IMR-90 (cell line): ENCODE measurements at regions not wholly inside any gene's neighbourhood (a gene's known extent, or its start where the extent isn't known, plus 50 kb on each side); places are given as distances from the start of the nearest gene placed in this dataset.

Experiments
- ATAC-seq: fragments of 200-7000 bp; cut with Tn5 transposase; 2 replicates; pipeline ENCODE4 v1.9.1; 2020; ENCODE audit warnings: low read depth, mild to moderate bottlenecking, moderate library complexity
- BruUV-seq: library from RNA; stranded (reverse); fragments of 400-500 nt; replicated peaks from 2 replicates; lab custom pipeline; 2021; lab: Mats Ljungman, UMichigan
- CTCF ChIA-PET: fragments of 300-600 bp; formaldehyde crosslinking; extraction: SDS; loops from one replicate; lab custom pipeline; 2021; ENCODE audit warnings: antibody characterized with exemption; lab: Yijun Ruan, JAX
- POLR2A ChIA-PET: fragments of 300-600 bp; sonication (Branson Sonifier 250); formaldehyde crosslinking; loops from one replicate; lab custom pipeline; 2022; ENCODE audit warnings: antibody characterized with exemption; ENCODE audit not compliant: unreplicated experiment; lab: Charles Lee
- DNase-seq: peaks from one replicate; pipeline ENCODE4 v3.0.0; 2013
- H2AFZ ChIP-seq: replicated peaks from 2 replicates; pipeline ENCODE3; 2013; ENCODE audit warnings: low read length, mild to moderate bottlenecking; ENCODE audit not compliant: poor library complexity
- H2AK5ac ChIP-seq: 2 replicates; pipeline ENCODE4 v1.6.1; 2013; ENCODE audit warnings: low read depth, low read length, inconsistent platforms
- H2AK9ac ChIP-seq: replicated peaks from 2 replicates; pipeline ENCODE3; 2013; ENCODE audit warnings: mild to moderate bottlenecking, low read depth, low read length, moderate library complexity; ENCODE audit not compliant: poor library complexity
- H2BK120ac ChIP-seq: 2 replicates; pipeline ENCODE4 v1.6.1; 2013; ENCODE audit warnings: low read depth, low read length, inconsistent platforms
- H2BK15ac ChIP-seq: 3 replicates; pipeline ENCODE4 v1.6.1; 2013; ENCODE audit warnings: low read depth, low read length, inconsistent platforms
- H2BK20ac ChIP-seq: 2 replicates; pipeline ENCODE4 v1.6.1; 2013; ENCODE audit warnings: low read depth, mild to moderate bottlenecking, inconsistent platforms, low read length, moderate library complexity
- H2BK5ac ChIP-seq: 2 replicates; pipeline ENCODE4 v1.6.1; 2013; ENCODE audit warnings: mild to moderate bottlenecking, low read depth, low read length, inconsistent platforms; ENCODE audit not compliant: poor library complexity, severe bottlenecking
- H3K14ac ChIP-seq: replicated peaks from 2 replicates; pipeline ENCODE4 v1.6.1; 2013; ENCODE audit warnings: low read depth, low read length, inconsistent platforms
- H3K18ac ChIP-seq: 2 replicates; pipeline ENCODE4 v1.6.1; 2013; ENCODE audit warnings: low read depth, low read length, control low read depth
- H3K23ac ChIP-seq: 2 replicates; pipeline ENCODE4 v1.6.1; 2013; ENCODE audit warnings: low read depth, low read length, inconsistent platforms
- H3K27ac ChIP-seq: 2 replicates; pipeline ENCODE4 v1.5.1; 2013; ENCODE audit warnings: mild to moderate bottlenecking, control low read depth, low read length; ENCODE audit not compliant: insufficient read depth
- H3K27me3 ChIP-seq: 2 replicates; pipeline ENCODE4 v1.6.1; 2013; ENCODE audit warnings: low read length; ENCODE audit not compliant: control insufficient read depth, insufficient read depth
- H3K36me3 ChIP-seq: 2 replicates; pipeline ENCODE4 v1.6.1; 2013; ENCODE audit warnings: low read length, mixed read lengths; ENCODE audit not compliant: control insufficient read depth, insufficient read depth
- H3K4ac ChIP-seq: 2 replicates; pipeline ENCODE4 v1.6.1; 2013; ENCODE audit warnings: low read depth, low read length, inconsistent platforms
- H3K4me1 ChIP-seq: 2 replicates; pipeline ENCODE4 v1.6.1; 2013; ENCODE audit warnings: low read length, mixed read lengths; ENCODE audit not compliant: control insufficient read depth, insufficient read depth
- H3K4me2 ChIP-seq: 2 replicates; pipeline ENCODE4 v1.6.1; 2013; ENCODE audit warnings: low read depth, mild to moderate bottlenecking, control low read depth, low read length, moderate library complexity
- H3K4me3 ChIP-seq: 2 replicates; pipeline ENCODE4 v1.5.1; 2013; ENCODE audit warnings: low read depth, mild to moderate bottlenecking, control low read depth, low read length, moderate library complexity; ENCODE audit not compliant: insufficient read depth
- H3K56ac ChIP-seq: 2 replicates; pipeline ENCODE4 v1.6.1; 2013; ENCODE audit warnings: low read length, inconsistent platforms; ENCODE audit not compliant: insufficient read depth; ENCODE audit errors: extremely low read depth
- H3K79me1 ChIP-seq, 2 experiments: 2 replicates each; pipeline ENCODE4 v1.6.1; 2013; ENCODE audit warnings: low read length in 2 of 2, inconsistent platforms in 1 of 2, low read depth in 1 of 2
- H3K9ac ChIP-seq: 2 replicates; pipeline ENCODE4 v1.6.1; 2013; ENCODE audit warnings: low read depth, low read length, control low read depth
- H3K9me1 ChIP-seq: 2 replicates; pipeline ENCODE4 v1.6.1; 2013; ENCODE audit warnings: low read length, inconsistent platforms; ENCODE audit not compliant: insufficient read depth
- H3K9me3 ChIP-seq: 2 replicates; pipeline ENCODE4 v1.6.1; 2013; ENCODE audit warnings: low read length; ENCODE audit not compliant: control insufficient read depth, insufficient read depth
- H4K20me1 ChIP-seq: 2 replicates; pipeline ENCODE4 v1.6.1; 2013; ENCODE audit warnings: low read length, inconsistent platforms; ENCODE audit not compliant: insufficient read depth
- H4K5ac ChIP-seq: 2 replicates; pipeline ENCODE4 v1.6.1; 2013; ENCODE audit warnings: mild to moderate bottlenecking, low read depth, low read length, control low read depth
- H4K8ac ChIP-seq, 2 experiments: 2 replicates each; pipeline ENCODE4 v1.6.1; 2013; ENCODE audit warnings: low read depth in 2 of 2, low read length in 2 of 2, control low read depth in 1 of 2, inconsistent platforms in 1 of 2
- H4K91ac ChIP-seq: 2 replicates; pipeline ENCODE4 v1.6.1; 2013; ENCODE audit warnings: low read depth, low read length, inconsistent platforms; ENCODE audit not compliant: insufficient read depth
- CHD1 ChIP-seq: IDR thresholded peaks from 2 replicates; pipeline ENCODE4 v1.6.1; 2012; ENCODE audit warnings: low read depth, low read length, improper control_type of control experiment
- CTCF ChIP-seq: conservative IDR thresholded peaks from 2 replicates; pipeline ENCODE4 v1.5.1; 2012; ENCODE audit warnings: mild to moderate bottlenecking, low read depth, low read length, improper control_type of control experiment
- MAFK ChIP-seq: IDR thresholded peaks from 2 replicates; pipeline ENCODE4 v1.6.1; 2012; ENCODE audit warnings: low read depth, low read length, improper control_type of control experiment
- MXI1 ChIP-seq: IDR thresholded peaks from 2 replicates; pipeline ENCODE4 v1.6.1; 2012; ENCODE audit warnings: low read depth, mild to moderate bottlenecking, low read length, moderate library complexity, borderline replicate concordance
- POLR2A ChIP-seq: IDR thresholded peaks from 2 replicates; pipeline ENCODE4 v1.6.1; 2012; ENCODE audit warnings: mild to moderate bottlenecking, low read depth, low read length
- RAD21 ChIP-seq: IDR thresholded peaks from 2 replicates; pipeline ENCODE4 v1.6.1; 2012; ENCODE audit warnings: low read length, improper control_type of control experiment
- RCOR1 ChIP-seq: IDR thresholded peaks from 2 replicates; pipeline ENCODE4 v1.6.1; 2012; ENCODE audit warnings: mild to moderate bottlenecking, low read length, improper control_type of control experiment; ENCODE audit not compliant: insufficient replicate concordance
- RFX5 ChIP-seq: IDR thresholded peaks from 2 replicates; pipeline ENCODE4 v1.8.0; 2012; ENCODE audit warnings: low read depth, mild to moderate bottlenecking, low read length, moderate library complexity
- WGBS, 2 experiments: methylation state at CpG; one replicate each; pipeline versions ENCODE4 v1.1.5 to v1.1.7; 2013; ENCODE audit warnings: missing lambda C conversion rate in 2 of 2; ENCODE audit not compliant: insufficient read length in 1 of 2; ENCODE audit errors: extremely low coverage in 2 of 2; 5-methylcytosine and 5-hydroxymethylcytosine counted together
- dilution Hi-C: fragments of 300-500 bp; cut with HindIII; formaldehyde crosslinking; loops from one replicate; pipeline ENCODE4 v1.14.3; 2018; ENCODE audit warnings: low sequenced_read_pairs; ENCODE audit not compliant: unreplicated experiment
- in situ Hi-C: fragments of 300-500 bp; cut with MboI; formaldehyde crosslinking; loops from 3 replicates; pipeline ENCODE4 v1.14.3; 2019; ENCODE audit warnings: low sequenced_read_pairs, inconsistent platforms, mixed read lengths
- intact Hi-C: fragments of 100-400 bp; cut with micrococcal nuclease; formaldehyde crosslinking; loops from 2 replicates; pipeline ENCODE4 v1.10.0; 2022

- Histone ChIP-seq H3K18ac (no peak overlapping the region), H2BK120ac (no peak overlapping the region), H2AK5ac (no peak overlapping the region), H2AK9ac (no peak overlapping the region), H3K23ac (no peak overlapping the region), H3K9me1 (no peaks in the 10 kb centered on the region), H3K79me1 (no peaks in the 10 kb centered on the region), H2AFZ (no peak overlapping the region), H3K56ac (no peak overlapping the region), H3K9me3 (no peaks in the 10 kb centered on the region), H3K36me3 (no peaks in the 10 kb centered on the region), H3K27me3 (peaks cover 14% of the 10 kb centered on the region), H2BK20ac (no peak overlapping the region), H2BK5ac (no peak overlapping the region), H3K27ac (no peak overlapping the region), H3K4me3 (no peak overlapping the region), H2BK15ac (no peak overlapping the region), H4K91ac (no peak overlapping the region), H3K4ac (no peak overlapping the region), H3K9ac (no peak overlapping the region), H3K14ac (no peak overlapping the region), H4K20me1 (0 out of 2 replicates have a peak, but pooled peaks cover 3% of the 10 kb centered on the region), H4K5ac (no peak overlapping the region), H4K8ac (no peak overlapping the region), H3K4me1 (no peaks in the 10 kb centered on the region), H3K4me2 (no peak overlapping the region)
- ChIA-PET CTCF (no interaction called here), POLR2A (no interaction called here)
- no peak for DNase-seq
- in situ Hi-C loops, result no loop called here
- dilution Hi-C loops, result no loop called here
- ATAC-seq, result no peak
- BruUV-seq, result no TSS peak
- WGBS, 2 experiments, result 86% methylated on average over 16 of the region's 33 CpGs; no CpG with 5 or more reads in 1 of the 2 experiments
- intact Hi-C loops, result no loop called here
- TF ChIP-seq POLR2A (no peak), RCOR1 (no peak), RFX5 (no peak), MAFK (no peak), CTCF (no peak), RAD21 (no peak), MXI1 (no peak), CHD1 (no peak)
These were observed 83.9 kb downstream of the RTP5 start for GRCh38 chr2:241953324-241953928.
